OCI-LY1 (cell line): ENCODE measurements at regions not wholly inside any gene's neighbourhood (a gene's known extent, or its start where the extent isn't known, plus 50 kb on each side); places are given as distances from the start of the nearest gene placed in this dataset.

ENCODE experiments used
- H2AFZ ChIP-seq: fragments of 200-600 bp; sonication (generic), shearing (Covaris generic); 2 replicates; pipeline ENCODE4 v1.6.0; 2014; ENCODE audit warnings: antibody characterized with exemption, mild to moderate bottlenecking, low read length
- H3F3A ChIP-seq: fragments of 200-600 bp; sonication (generic), shearing (Covaris generic); 2 replicates; pipeline ENCODE4 v1.6.0; 2014; ENCODE audit warnings: mild to moderate bottlenecking, antibody characterized with exemption, low read length, moderate library complexity; ENCODE audit not compliant: insufficient read depth
- H3K27ac ChIP-seq: fragments of 200-600 bp; sonication (generic); 2 replicates; pipeline ENCODE4 v1.5.1; 2014; ENCODE audit warnings: low read length, mixed run types, mild to moderate bottlenecking, low read depth; ENCODE audit not compliant: poor library complexity, severe bottlenecking
- H3K27me3 ChIP-seq: fragments of 200-600 bp; sonication (generic); 2 replicates; pipeline ENCODE4 v1.6.0; 2014; ENCODE audit warnings: antibody characterized with exemption, mild to moderate bottlenecking, low read length, moderate library complexity; ENCODE audit not compliant: insufficient read depth
- H3K36me3 ChIP-seq: fragments of 200-600 bp; sonication (generic); 2 replicates; pipeline ENCODE4 v1.6.1; 2014; ENCODE audit warnings: mild to moderate bottlenecking, antibody characterized with exemption, low read length, moderate library complexity, mixed read lengths; ENCODE audit not compliant: insufficient read depth
- H3K4me1 ChIP-seq: fragments of 200-600 bp; sonication (generic); 2 replicates; pipeline ENCODE4 v1.5.1; 2014; ENCODE audit warnings: mild to moderate bottlenecking, low read length, moderate library complexity; ENCODE audit not compliant: insufficient read depth, severe bottlenecking
- H3K4me2 ChIP-seq: fragments of 200-600 bp; sonication (generic), shearing (Covaris generic); 2 replicates; pipeline ENCODE4 v1.6.1; 2014; ENCODE audit warnings: low read length
- H3K4me3 ChIP-seq: fragments of 200-600 bp; sonication (generic); 2 replicates; pipeline ENCODE4 v1.5.1; 2014; ENCODE audit warnings: low read length, low read depth, mild to moderate bottlenecking, mixed read lengths; ENCODE audit not compliant: poor library complexity, severe bottlenecking
- H3K79me2 ChIP-seq: fragments of 200-600 bp; shearing (Covaris generic); 2 replicates; pipeline ENCODE4 v1.6.1; 2016; ENCODE audit warnings: mixed run types, low read length, mixed read lengths; ENCODE audit not compliant: insufficient read depth
- H3K9ac ChIP-seq: fragments of 200-600 bp; sonication (generic), shearing (Covaris generic); 2 replicates; pipeline ENCODE4 v1.6.1; 2014; ENCODE audit warnings: mild to moderate bottlenecking, low read length, mixed read lengths
- H3K9me2 ChIP-seq: fragments of 200-600 bp; sonication (generic), shearing (Covaris generic); 2 replicates; pipeline ENCODE4 v1.6.1; 2014; ENCODE audit warnings: low read depth, mild to moderate bottlenecking, low read length, mixed read lengths
- H3K9me3 ChIP-seq: fragments of 200-600 bp; shearing (Covaris generic); 2 replicates; pipeline ENCODE4 v1.6.1; 2014; ENCODE audit warnings: low read length, mixed read lengths
- H4K20me1 ChIP-seq: fragments of 200-600 bp; sonication (generic), shearing (Covaris generic); 2 replicates; pipeline ENCODE4 v1.6.0; 2016; ENCODE audit warnings: mild to moderate bottlenecking, low read length; ENCODE audit not compliant: insufficient read depth
- CTCF ChIP-seq: fragments of 200-600 bp; sonication (generic), shearing (Covaris generic); IDR thresholded peaks from 2 replicates; pipeline ENCODE4 v1.5.1; 2017; ENCODE audit warnings: mild to moderate bottlenecking, antibody characterized with exemption, low read length, moderate library complexity, mixed read lengths
- EZH2 ChIP-seq: fragments of 200-600 bp; sonication (generic), shearing (Covaris generic); IDR thresholded peaks from 2 replicates; pipeline ENCODE4 v1.8.0; 2017; ENCODE audit warnings: borderline replicate concordance, mixed run types, mild to moderate bottlenecking, antibody characterized with exemption, low read length, moderate library complexity, mixed read lengths

DNA sequence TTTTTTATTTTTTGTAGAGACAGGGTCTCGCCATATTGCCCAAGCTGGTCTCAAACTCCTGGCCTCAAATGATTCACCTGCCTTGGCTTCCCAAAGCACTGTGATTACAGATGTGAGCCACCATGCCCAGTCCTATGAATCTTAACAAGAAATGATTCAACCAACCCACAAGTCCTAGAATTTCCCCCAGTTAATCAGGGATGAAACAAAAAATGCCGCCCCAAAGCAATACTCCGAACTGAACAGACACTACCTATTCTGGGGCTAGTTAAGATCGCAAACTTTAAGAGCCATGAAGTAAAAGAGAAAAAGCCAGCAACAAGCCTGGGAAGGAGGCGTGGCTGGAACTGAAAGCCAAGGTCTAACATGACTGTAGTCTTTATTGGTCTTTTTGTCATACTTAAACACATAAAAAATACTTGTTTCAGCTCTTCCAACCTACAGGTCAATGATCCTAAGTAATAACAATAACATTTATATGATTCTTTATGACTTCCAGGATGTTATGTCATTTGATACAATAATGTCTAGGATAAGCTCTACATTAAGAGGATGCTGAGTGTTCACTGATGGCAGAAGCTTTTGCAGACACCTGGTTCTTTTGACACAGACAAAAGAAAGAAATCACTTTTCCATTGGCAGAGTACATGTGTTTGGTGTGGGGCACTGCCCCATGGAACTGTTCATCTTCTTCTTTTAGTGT, 361.1 kb upstream of the TLE4 start:
- Histone ChIP-seq H4K20me1 (no peaks in the 10 kb centered on the region), H3K4me3 (no peak overlapping the region), H3K9me3 (no peaks in the 10 kb centered on the region), H3K36me3 (no peaks in the 10 kb centered on the region), H3K79me2 (no peaks in the 10 kb centered on the region), H3K9ac (no peak overlapping the region), H3K27ac (no peak overlapping the region), H3K9me2 (no peaks in the 10 kb centered on the region), H3K4me2 (no peak overlapping the region), H3K4me1 (no peaks in the 10 kb centered on the region), H3F3A (no peaks in the 10 kb centered on the region), H2AFZ (no peak overlapping the region), H3K27me3 (no peaks in the 10 kb centered on the region)
- TF ChIP-seq EZH2 = no peak

DNA sequence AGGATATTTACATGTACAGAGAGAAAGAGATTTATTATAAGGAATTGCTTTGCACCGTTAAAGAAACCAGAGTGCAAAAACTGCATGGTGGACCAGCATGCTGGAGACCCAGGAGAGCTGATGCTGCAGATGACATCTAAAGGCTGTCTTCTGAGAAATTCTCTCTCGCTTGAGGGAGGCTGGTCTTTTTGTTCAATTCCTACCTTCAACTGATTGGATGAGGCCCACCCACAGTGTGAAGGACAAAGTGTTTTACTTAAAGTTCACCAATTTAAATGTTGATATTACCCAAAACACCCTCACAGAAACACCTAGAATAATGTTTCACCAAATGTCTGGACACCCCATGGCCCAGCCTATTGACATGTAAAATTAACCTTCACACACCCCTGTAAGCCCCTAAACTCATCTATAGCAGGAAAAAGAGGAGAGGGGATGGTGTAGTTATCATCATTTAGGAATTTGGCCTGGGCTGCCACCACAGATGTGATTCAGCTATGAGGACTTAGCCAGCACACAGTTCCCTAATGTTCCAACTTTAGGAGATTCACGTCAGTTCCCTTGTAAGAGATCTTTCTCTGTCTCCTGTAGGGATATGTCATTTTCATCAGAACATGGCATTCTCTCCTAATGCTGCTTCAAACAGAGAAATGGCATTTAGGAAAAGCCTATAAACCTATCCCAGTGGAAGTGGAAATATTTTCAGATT, 358.2 kb upstream of the TLE4 start:
- Histone ChIP-seq H3K9me2 (no peaks in the 10 kb centered on the region), H3K9me3 (no peaks in the 10 kb centered on the region), H3K4me1 (no peaks in the 10 kb centered on the region), H4K20me1 (no peaks in the 10 kb centered on the region), H3K79me2 (no peaks in the 10 kb centered on the region), H3K27ac (no peak overlapping the region), H3K4me3 (no peak overlapping the region), H3K4me2 (no peak overlapping the region), H3K27me3 (no peaks in the 10 kb centered on the region), H3K36me3 (no peaks in the 10 kb centered on the region), H3F3A (no peaks in the 10 kb centered on the region), H3K9ac (no peak overlapping the region), H2AFZ (no peak overlapping the region)
- no peak for TF ChIP-seq CTCF
- no peak for TF ChIP-seq EZH2

DNA sequence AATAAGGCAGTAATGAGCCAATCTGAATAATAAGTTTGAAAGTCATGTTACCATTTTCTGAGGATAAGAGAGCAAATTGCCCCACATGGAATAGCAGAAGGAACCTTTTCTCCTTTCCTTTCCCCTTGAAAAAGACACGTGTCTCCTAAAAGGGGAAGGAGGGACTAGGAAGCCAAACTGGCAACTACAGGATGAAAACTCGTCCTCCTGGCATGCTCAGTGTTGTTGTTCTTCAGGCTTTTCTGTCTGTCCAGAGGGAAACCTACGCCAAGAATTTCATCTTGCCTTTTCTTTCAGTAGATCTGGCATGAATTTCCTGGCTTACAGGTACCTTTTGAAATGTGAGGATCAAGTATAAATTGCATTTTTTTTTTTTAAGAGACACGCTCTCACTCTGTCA, 355.9 kb upstream of the TLE4 start:
- Histone ChIP-seq H3K79me2 (no peaks in the 10 kb centered on the region), H3K27me3 (no peaks in the 10 kb centered on the region), H3F3A (no peaks in the 10 kb centered on the region), H3K36me3 (no peaks in the 10 kb centered on the region), H3K4me1 (no peaks in the 10 kb centered on the region), H3K4me2 (no peak overlapping the region), H2AFZ (no peak overlapping the region), H4K20me1 (no peaks in the 10 kb centered on the region), H3K9ac (no peak overlapping the region), H3K9me2 (no peaks in the 10 kb centered on the region), H3K4me3 (no peak overlapping the region), H3K27ac (no peak overlapping the region), H3K9me3 (no peaks in the 10 kb centered on the region)
- TF ChIP-seq EZH2 = no peak
- no peak for TF ChIP-seq CTCF
